A673 (cell line): ENCODE measurements at regions not wholly inside any gene's neighbourhood (a gene's known extent, or its start where the extent isn't known, plus 50 kb on each side); places are given as distances from the start of the nearest gene placed in this dataset.

ENCODE experiments used
- CTCF ChIP-seq: fragments of 300-800, 200-600 bp; sonication (generic); conservative IDR thresholded peaks from 2 replicates; pipeline ENCODE4 v1.5.1; 2017; ENCODE audit warnings: low read depth, mild to moderate bottlenecking, antibody characterized with exemption, low read length, moderate library complexity, mixed read lengths
- EZH2 ChIP-seq: fragments of 200-600 bp; sonication (generic); IDR thresholded peaks from 2 replicates; pipeline ENCODE4 v1.6.1; 2017; ENCODE audit warnings: borderline replicate concordance, low read depth, mild to moderate bottlenecking, mixed read lengths, antibody characterized with exemption, low read length; ENCODE audit not compliant: poor library complexity, severe bottlenecking

GRCh38 chr13:80454245-80454644, 113.3 kb upstream of the SPRY2 start:
- TF ChIP-seq EZH2 (no peak), CTCF (no peak)
